B cell (primary cell): ENCODE measurements at regions not wholly inside any gene's neighbourhood (a gene's known extent, or its start where the extent isn't known, plus 50 kb on each side); places are given as distances from the start of the nearest gene placed in this dataset.
"Not testable (repeated sequence)": the region's sequence is repeated elsewhere in the genome, so short reads cannot be mapped to it uniquely, and the experiment has no call there.

Experiments used
- ATAC-seq: fragments of 200-7000 bp; cut with Tn5 transposase; one replicate; pipeline ENCODE4 v1.10.0; 2021; ENCODE audit warnings: low read depth, mild to moderate bottlenecking, moderate number of reproducible peaks, moderate library complexity
- CTCF ChIA-PET: fragments of 350-600 bp; sonication (Branson Sonifier 250); formaldehyde crosslinking; loops from one replicate; lab custom pipeline; 2021; ENCODE audit warnings: antibody characterized with exemption, inconsistent platforms; lab: Charles Lee
- POLR2A ChIA-PET: fragments of 350-600 bp; sonication (Branson Sonifier 250); formaldehyde crosslinking; loops from one replicate; lab custom pipeline; 2021; ENCODE audit warnings: antibody characterized with exemption; lab: Charles Lee
- DNase-seq: peaks from one replicate; pipeline ENCODE4 v3.0.0; 2013
- H2AFZ ChIP-seq: 2 replicates; pipeline ENCODE4 v1.6.1; 2012; ENCODE audit warnings: mild to moderate bottlenecking, low read depth, low read length; ENCODE audit not compliant: insufficient read depth, poor library complexity, severe bottlenecking
- H3K27ac ChIP-seq, 2 donors: 1 replicate in 1 of 2; 2 replicates in 1 of 2; pipeline ENCODE4 v1.5.1; 2012 to 2013; ENCODE audit warnings: low read length in 2 of 2, mild to moderate bottlenecking in 2 of 2, moderate library complexity in 1 of 2
- H3K27me3 ChIP-seq, 4 experiments: fragments of 200-600 bp in 1 of 4; sonication (generic) in 1 of 4; replicated peaks in 1 of 4; 1 replicate in 2 of 4; 2 replicates in 2 of 4; pipeline versions ENCODE4 v1.6.1 to v1.7.0; 2013 to 2016; ENCODE audit warnings: low read length in 3 of 4, mild to moderate bottlenecking in 2 of 4, mixed read lengths in 1 of 4, moderate library complexity in 1 of 4; ENCODE audit not compliant: insufficient read depth in 4 of 4, control insufficient read depth in 3 of 4; ENCODE audit errors: control extremely low read depth in 1 of 4
- H3K36me3 ChIP-seq, 2 experiments: replicated peaks in 1 of 2; 1 replicate in 1 of 2; 2 replicates in 1 of 2; pipeline versions ENCODE4 v1.6.1 to v1.7.1; 2013; ENCODE audit warnings: low read length in 1 of 2; ENCODE audit not compliant: insufficient read depth in 2 of 2, control insufficient read depth in 1 of 2; ENCODE audit errors: control extremely low read depth in 1 of 2, extremely low read depth in 1 of 2
- H3K4me1 ChIP-seq, 2 donors: fragments of 200-600 bp in 1 of 2; sonication (generic) in 1 of 2; 1 replicate in 1 of 2; 2 replicates in 1 of 2; pipeline versions ENCODE4 v1.5.1 to v1.6.1; 2013 to 2017; ENCODE audit warnings: low read length in 2 of 2; ENCODE audit not compliant: control insufficient read depth in 2 of 2, insufficient read depth in 2 of 2
- H3K4me2 ChIP-seq: replicated peaks from 2 replicates; pipeline ENCODE3; 2012; ENCODE audit warnings: mild to moderate bottlenecking, low read depth, low read length; ENCODE audit not compliant: poor library complexity, severe bottlenecking
- H3K4me3 ChIP-seq, 5 experiments: fragments of 200-600 bp in 1 of 5; sonication (generic) in 1 of 5; 1 replicate in 3 of 5; 2 replicates in 2 of 5; pipeline versions ENCODE4 v1.5.1 to v1.7.0; 2011 to 2016; ENCODE audit warnings: low read length in 4 of 5, mild to moderate bottlenecking in 4 of 5, low read depth in 2 of 5, control low read depth in 1 of 5, moderate library complexity in 1 of 5; ENCODE audit not compliant: insufficient read depth in 1 of 5; ENCODE audit errors: control extremely low read depth in 1 of 5, extremely low read depth in 1 of 5
- H3K79me2 ChIP-seq: fragments of 200-600 bp; sonication (generic); one replicate; pipeline ENCODE4 v1.6.0; 2016; ENCODE audit warnings: low read length; ENCODE audit not compliant: control insufficient read depth, insufficient read depth
- H3K9ac ChIP-seq: fragments of 200-600 bp; sonication (generic); 2 replicates; pipeline ENCODE4 v1.6.1; 2017; ENCODE audit warnings: mild to moderate bottlenecking, low read length, moderate library complexity
- H3K9me3 ChIP-seq, 3 donors: one replicate each; pipeline versions ENCODE4 v1.6.1 to v1.7.1; 2013; ENCODE audit warnings: low read length in 2 of 3; ENCODE audit not compliant: control insufficient read depth in 2 of 3, insufficient read depth in 1 of 3; ENCODE audit errors: control extremely low read depth in 1 of 3
- H4K20me1 ChIP-seq: 2 replicates; pipeline ENCODE4 v1.6.0; 2012; ENCODE audit warnings: mild to moderate bottlenecking, low read length; ENCODE audit not compliant: insufficient read depth, control insufficient read depth, poor library complexity, severe bottlenecking
- H3K27ac Mint-ChIP-seq: one replicate; pipeline ENCODE4 v1.8.0; 2021; ENCODE audit warnings: mixed read lengths
- H3K27me3 Mint-ChIP-seq: one replicate; pipeline ENCODE4 v1.8.0; 2021; ENCODE audit warnings: mixed read lengths
- H3K4me1 Mint-ChIP-seq: one replicate; pipeline ENCODE4 v1.8.0; 2021; ENCODE audit warnings: mixed read lengths
- H3K4me3 Mint-ChIP-seq: one replicate; pipeline ENCODE4 v1.8.0; 2021; ENCODE audit warnings: mixed read lengths
- H3K9me3 Mint-ChIP-seq: one replicate; pipeline ENCODE4 v1.8.0; 2022; ENCODE audit warnings: mixed read lengths; ENCODE audit not compliant: insufficient read depth
- CTCF ChIP-seq: fragments of 200-600 bp; IDR thresholded peaks from one replicate; pipeline ENCODE4 v1.8.0; 2022; ENCODE audit warnings: antibody characterized with exemption, mild to moderate bottlenecking
- EZH2 ChIP-seq: IDR thresholded peaks from 2 replicates; pipeline ENCODE4 v1.6.1; 2012; ENCODE audit warnings: borderline replicate concordance, low read depth, mild to moderate bottlenecking, moderate library complexity, low read length; ENCODE audit not compliant: insufficient read depth, poor library complexity, severe bottlenecking
- WGBS: methylation state at CpG from one replicate; pipeline ENCODE4 v1.1.5; 2013; ENCODE audit warnings: missing lambda C conversion rate; ENCODE audit not compliant: insufficient coverage; 5-methylcytosine and 5-hydroxymethylcytosine counted together
- intact Hi-C: fragments of 100-400 bp; cut with micrococcal nuclease; formaldehyde crosslinking; loops from one replicate; pipeline ENCODE4 v1.10.0; 2022

GRCh38 chr20:57108742-57109570, 157.5 kb downstream of the BMP7 start:
- 67% methylated on average over 17 of the region's 18 CpGs for WGBS
- POLR2A ChIA-PET, result no interaction called here
- ATAC-seq, result no peak
- CTCF ChIA-PET, result no interaction called here
- no peak overlapping the region for H3K27ac ChIP-seq
- H3K27me3 ChIP-seq, result no peaks in the 10 kb centered on the region
- DNase-seq, result no peak
- H3K9me3 ChIP-seq, result peaks cover 0 to 5% (median 0%) of the 10 kb centered on the region in 3 donors
- peaks cover 22% of the 10 kb centered on the region for H3K27me3 Mint-ChIP-seq
- TF ChIP-seq CTCF (no peak), EZH2 (no peak)
- no peak overlapping the region for H2AFZ ChIP-seq
- H3K4me1 ChIP-seq, result no peaks in the 10 kb centered on the region
- no peak overlapping the region for H3K9ac ChIP-seq
- no peak overlapping the region for H3K4me3 Mint-ChIP-seq
- no peaks in the 10 kb centered on the region for H3K4me1 Mint-ChIP-seq
- H3K27ac Mint-ChIP-seq, result no peak overlapping the region
- no peaks in the 10 kb centered on the region for H4K20me1 ChIP-seq
- H3K79me2 ChIP-seq, result no peaks in the 10 kb centered on the region
- no peaks in the 10 kb centered on the region for H3K9me3 Mint-ChIP-seq
- no peak overlapping the region for H3K4me2 ChIP-seq
- no peak overlapping the region for H3K4me3 ChIP-seq
- H3K36me3 ChIP-seq, result no peaks in the 10 kb centered on the region
- intact Hi-C loops, result no loop called here

GRCh38 chr20:57109571-57109953, 156.9 kb downstream of the BMP7 start:
- no peaks in the 10 kb centered on the region for H3K79me2 ChIP-seq
- no peaks in the 10 kb centered on the region for H3K27me3 ChIP-seq
- POLR2A ChIA-PET, result no interaction called here
- H3K4me1 Mint-ChIP-seq, result no peaks in the 10 kb centered on the region
- no peak overlapping the region for H3K4me3 ChIP-seq
- H3K9ac ChIP-seq, result no peak overlapping the region
- peaks cover 0 to 5% (median 0%) of the 10 kb centered on the region in 3 donors for H3K9me3 ChIP-seq
- DNase-seq, result no peak
- H3K4me2 ChIP-seq, result no peak overlapping the region
- H3K27ac Mint-ChIP-seq, result no peak overlapping the region
- intact Hi-C loops, result no loop called here
- H3K4me3 Mint-ChIP-seq, result no peak overlapping the region
- no peaks in the 10 kb centered on the region for H3K36me3 ChIP-seq
- peaks cover 17% of the 10 kb centered on the region for H3K27me3 Mint-ChIP-seq
- TF ChIP-seq EZH2, result no peak
- no peak for TF ChIP-seq CTCF
- WGBS, result 92% methylated on average over 6 of the region's 10 CpGs
- H3K4me1 ChIP-seq, result no peaks in the 10 kb centered on the region
- CTCF ChIA-PET, result no interaction called here
- H3K27ac ChIP-seq, result no peak overlapping the region
- H4K20me1 ChIP-seq, result no peaks in the 10 kb centered on the region
- H3K9me3 Mint-ChIP-seq, result no peaks in the 10 kb centered on the region
- no peak overlapping the region for H2AFZ ChIP-seq
- ATAC-seq, result no peak

- H3K9ac ChIP-seq, DNase-seq, H3K4me1 Mint-ChIP-seq, H2AFZ ChIP-seq, intact Hi-C loops, H4K20me1 ChIP-seq, H3K9me3 Mint-ChIP-seq, H3K27ac ChIP-seq, H3K4me3 Mint-ChIP-seq, H3K36me3 ChIP-seq, H3K79me2 ChIP-seq, H3K4me2 ChIP-seq, POLR2A ChIA-PET, CTCF ChIA-PET, H3K27ac Mint-ChIP-seq, ATAC-seq, H3K4me1 ChIP-seq, H3K27me3 ChIP-seq, H3K4me3 ChIP-seq: not testable (repeated sequence)
- peaks cover 0 to 12% (median 0%) of the 10 kb centered on the region in 3 donors for H3K9me3 ChIP-seq
- peaks cover 15% of the 10 kb centered on the region for H3K27me3 Mint-ChIP-seq
- 94% methylated on average over 38 of the region's 61 CpGs for WGBS
These were observed 156.1 kb downstream of the BMP7 start for GRCh38 chr20:57110121-57111027.
